RKO (cell line): ENCODE measurements at regions not wholly inside any gene's neighbourhood (a gene's known extent, or its start where the extent isn't known, plus 50 kb on each side); places are given as distances from the start of the nearest gene placed in this dataset.
"Not testable (repeated sequence)": the region's sequence is repeated elsewhere in the genome, so short reads cannot be mapped to it uniquely, and the experiment has no call there.

Experiments used
- DNase-seq: peaks from one replicate; pipeline ENCODE4 v3.0.0-alpha.2; 2016; ENCODE audit warnings: low spot score

DNA sequence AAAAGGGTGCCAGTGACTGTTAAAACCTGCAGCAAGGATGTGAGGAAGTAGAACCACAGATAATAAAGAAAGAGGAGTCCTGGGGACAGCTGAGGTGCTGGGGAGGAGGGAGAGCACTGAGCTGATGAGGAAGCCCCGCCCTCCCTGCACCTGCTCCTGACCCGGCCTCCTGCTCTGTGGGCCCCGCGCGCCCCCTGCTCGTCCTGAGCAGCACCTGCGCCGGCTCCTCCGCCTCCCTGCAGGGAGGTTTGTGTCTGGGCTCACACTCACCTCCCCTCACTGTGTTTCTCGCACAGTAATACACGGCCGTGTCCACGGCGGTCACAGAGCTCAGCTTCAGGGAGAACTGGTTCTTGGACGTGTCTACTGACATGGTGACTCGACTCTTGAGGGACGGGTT is 797.6 kb downstream of the TMEM121 start:
- DNase-seq, result not testable (repeated sequence)

DNA sequence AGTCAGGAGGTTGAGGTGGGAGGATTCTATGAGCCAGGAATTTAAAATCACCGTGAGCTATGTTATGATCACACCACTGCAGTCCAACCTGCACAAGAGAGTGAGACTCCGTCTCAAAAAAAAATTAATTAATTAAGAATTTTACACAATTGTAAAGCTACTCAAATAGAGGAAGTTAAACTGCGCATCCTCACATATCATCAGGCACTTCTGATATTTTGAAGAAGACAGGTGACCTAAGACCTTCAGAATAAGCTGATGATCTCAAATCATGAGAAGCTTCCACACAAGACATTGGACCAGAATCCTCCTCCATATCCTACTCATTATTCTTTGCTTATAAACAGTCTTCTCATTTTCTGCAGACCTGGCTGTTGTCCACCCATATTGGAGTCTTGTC is 800.9 kb downstream of the TMEM121 start:
- no peak for DNase-seq

DNA sequence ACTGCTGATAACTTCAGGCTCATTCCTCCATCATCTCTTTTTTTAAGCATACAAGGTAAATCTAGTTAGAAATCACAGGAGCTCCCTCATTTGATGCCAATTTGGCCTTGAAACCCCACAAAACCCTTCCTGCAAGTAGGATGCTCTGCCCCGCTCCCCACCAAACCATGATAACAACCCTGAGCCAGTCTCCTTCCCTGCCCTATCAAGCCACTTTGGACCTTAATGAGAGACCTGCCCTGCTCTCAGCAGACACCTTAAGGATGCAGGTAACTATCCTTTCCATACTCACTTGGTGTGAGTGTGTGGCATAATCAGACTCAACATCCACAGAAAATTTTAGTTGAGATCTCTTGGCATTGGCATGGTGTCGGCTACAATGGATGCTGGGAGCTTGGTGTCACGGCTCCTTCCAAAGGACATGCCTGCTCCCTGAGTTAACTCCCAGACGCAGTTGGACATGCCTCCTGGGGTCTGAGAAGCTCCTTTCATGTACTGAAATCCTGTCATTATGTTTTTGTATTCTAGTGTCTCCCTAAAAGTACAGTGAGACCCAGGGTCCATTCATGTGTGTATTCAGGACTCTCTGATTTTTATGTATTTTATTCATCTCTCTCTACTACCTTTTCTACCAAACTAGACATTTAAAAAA is 801.4 kb downstream of the TMEM121 start:
- DNase-seq, result not testable (repeated sequence)

DNA sequence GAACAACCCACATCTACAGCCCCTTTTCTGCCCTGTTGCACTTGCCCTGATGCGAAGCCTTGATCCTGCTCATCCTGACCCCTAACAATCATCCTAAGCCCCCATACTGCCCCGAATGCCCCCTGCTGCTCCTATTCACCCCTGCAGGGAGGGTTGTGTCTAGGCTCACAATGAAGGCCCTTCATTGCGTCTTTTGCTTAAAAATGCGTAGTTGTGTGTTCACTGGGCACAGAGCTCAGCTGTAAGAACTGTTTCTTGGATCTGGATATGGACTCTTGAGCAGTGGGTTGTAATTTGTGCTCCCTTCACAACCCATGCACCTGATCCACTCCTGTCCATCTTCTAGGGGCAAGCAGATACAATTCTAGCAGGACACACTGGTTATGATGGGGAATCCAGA is 802.9 kb downstream of the TMEM121 start:
- not testable (repeated sequence) for DNase-seq

DNA sequence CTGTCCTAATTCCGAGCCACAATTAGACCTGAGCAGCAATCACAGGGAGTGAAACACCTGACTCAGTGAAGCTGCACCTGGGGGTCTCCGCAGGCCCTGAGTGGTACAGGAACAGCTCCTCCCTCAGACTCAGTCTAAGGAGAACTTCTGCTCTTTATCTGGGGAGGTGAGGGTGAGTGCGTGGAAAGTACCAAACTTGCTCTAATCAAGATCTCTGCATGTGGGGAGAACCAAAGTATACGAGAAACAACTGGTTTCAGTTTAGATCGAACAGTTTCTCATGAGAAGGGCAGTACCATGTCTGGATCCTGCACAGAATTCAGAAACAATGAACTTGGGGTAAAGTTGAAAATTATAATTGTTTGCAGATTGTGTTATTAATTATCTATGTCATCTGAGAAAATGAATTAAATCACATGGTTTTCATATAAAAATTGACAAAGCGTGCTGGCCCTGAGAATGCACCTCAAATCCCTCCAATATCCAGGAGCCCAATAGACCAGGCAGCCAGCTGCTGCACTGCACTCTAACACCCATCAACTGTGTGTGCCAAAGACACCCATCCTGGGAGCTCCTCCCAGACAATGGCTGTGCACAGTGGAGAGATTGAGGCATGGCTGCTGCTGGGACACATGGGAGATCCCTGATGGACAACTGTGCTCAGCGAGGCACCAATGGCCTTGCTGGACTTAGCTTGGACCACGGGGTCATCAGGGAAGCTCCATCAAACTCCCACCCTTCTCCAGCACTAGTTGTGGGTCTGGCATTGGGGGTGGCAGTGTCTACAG is 803.8 kb downstream of the TMEM121 start:
- DNase-seq, result not testable (repeated sequence)

DNA sequence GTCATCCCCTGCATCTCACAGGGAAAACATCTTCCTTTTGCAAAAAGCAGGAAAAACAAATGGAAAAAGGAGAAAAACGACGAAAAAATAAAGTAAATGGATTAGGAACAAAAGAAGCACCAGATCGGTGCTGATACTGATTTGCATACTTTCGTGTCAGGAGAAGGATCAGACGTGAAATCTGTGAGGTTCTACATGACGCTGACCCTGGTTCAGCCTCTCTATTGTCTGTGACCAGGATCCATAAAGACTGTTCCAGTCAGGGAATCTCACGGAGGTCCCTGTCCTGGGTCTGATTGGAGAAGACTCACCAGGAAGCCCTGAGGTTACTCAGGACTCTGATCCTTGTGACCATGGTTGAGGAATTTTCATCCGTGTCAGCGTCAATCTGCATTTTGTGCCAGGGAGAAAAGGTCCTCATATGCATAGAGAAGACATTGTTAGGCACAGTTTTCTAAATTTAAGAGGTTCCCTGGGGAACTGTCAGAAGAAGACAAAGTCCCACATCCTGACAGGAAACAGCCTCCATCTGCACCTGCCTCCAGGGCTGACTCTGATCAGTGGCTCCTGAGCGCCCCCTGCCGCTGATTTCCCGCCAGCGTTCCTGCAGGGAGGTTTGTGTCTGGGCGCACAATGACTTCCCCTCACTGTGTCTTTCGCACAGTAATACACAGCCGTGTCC is 808.2 kb downstream of the TMEM121 start:
- DNase-seq, result not testable (repeated sequence)

DNA sequence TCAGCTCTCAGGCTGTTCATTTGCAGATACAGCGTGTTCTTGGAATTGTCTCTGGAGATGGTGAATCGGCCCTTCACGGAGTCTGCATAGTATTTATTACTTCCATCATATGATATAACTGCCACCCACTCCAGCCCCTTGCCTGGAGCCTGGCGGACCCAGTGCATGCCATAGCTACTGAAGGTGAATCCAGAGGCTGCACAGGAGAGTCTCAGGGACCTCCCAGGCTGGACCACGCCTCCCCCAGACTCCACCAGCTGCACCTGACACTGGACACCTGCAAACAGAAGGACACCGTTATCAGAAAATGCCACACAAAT is 808.7 kb downstream of the TMEM121 start:
- not testable (repeated sequence) for DNase-seq

DNA sequence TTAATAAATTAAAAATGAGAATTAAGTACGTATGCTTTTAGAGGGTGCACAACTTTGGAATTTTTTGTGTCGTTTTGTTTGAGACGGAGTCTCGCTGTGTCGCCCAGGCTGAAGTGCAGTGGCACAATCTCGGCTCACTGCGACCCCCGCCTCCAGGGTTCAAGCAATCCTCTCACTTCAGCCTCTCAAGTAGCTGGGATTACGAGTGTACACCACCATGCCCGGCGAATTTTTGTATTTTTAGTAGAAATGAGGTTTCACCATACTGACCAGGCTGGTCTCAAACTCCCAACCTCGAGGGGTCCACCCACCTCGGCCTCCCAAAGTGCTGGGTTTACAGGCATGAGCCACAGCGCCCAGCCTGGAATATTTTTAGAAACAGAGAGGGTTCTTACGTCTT is 812.4 kb downstream of the TMEM121 start:
- not testable (repeated sequence) for DNase-seq

DNA sequence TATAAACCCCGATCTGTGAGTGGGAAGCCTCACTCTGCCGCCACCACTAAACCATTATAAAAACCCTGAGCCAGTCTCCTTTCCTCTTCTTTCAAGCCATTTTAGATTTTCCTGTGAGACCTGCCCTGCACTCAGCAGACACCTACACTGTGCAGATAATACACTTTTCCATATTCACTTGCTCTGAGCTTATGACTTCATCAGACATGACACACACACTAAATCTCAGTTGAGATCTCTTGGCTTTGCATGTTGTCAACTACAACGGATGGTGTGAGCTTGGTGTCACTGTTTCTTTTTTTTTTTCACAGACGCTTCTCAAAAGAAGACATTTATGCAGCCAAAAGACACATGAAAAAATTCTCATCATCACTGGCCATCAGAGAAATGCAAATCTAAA is 814.3 kb downstream of the TMEM121 start:
- DNase-seq, result not testable (repeated sequence)

DNA sequence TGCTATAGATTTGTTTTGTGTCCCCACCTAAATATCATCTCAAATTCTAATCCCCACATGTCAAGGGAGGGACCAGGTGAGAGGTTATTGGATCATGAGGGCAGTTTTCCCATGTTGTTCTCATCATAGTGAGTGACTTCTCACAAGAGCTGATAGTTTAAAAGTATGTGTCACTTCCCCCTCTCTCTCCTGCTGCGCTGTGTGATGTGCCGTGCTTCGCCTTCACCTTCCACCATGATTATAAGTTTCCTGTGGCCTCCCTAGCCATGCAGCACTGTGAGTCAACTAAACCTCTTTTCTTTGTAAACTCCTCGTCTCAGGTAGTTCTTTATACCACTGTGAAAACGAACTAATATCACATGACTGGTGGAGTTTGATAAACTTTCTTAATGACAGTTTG is 814.8 kb downstream of the TMEM121 start:
- not testable (repeated sequence) for DNase-seq

DNA sequence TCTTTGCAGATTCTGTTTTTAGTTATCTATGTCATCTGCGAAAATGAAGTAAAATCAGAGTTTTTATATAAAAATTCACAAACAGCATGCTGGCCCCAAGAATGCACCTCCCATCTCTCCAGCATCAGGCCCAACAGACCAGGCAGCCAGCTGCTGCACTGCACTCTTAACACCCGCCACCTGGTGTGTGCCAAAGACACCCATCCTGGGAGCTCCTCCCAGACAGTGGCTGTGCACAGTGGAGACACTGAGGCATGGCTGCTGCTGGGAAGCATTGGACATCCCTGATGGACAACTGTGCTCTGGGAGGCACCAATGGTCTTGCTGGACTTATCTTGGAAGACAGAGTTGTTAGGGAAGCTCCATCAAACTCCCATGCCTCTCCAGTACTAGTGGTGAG is 817.2 kb downstream of the TMEM121 start:
- no peak for DNase-seq

DNA sequence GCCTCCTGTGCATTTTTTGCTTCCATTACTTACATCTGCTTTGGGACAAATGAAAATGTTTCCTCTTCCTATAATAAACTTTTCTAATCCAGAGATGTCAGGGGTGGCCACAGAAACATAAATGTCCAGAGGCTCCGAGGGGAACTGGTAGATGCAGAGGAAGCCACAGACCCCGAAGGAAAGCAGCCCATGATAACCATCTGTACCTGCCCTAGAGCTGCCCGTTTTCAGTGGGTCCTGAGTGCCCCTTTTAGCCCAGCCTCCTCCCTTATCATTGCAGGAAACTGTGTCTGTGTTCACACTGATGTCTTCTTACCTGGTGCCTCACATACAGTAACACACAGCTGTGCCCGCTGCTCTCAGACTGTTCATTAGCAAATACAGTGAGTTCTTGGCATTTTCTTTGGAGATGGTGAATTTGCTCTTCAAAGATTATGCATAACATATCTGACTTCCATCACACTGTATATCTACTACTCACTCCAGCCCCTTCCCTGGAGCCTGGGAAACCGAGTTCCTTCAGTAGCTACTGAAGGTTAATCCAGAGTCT is 817.8 kb downstream of the TMEM121 start:
- not testable (repeated sequence) for DNase-seq

DNA sequence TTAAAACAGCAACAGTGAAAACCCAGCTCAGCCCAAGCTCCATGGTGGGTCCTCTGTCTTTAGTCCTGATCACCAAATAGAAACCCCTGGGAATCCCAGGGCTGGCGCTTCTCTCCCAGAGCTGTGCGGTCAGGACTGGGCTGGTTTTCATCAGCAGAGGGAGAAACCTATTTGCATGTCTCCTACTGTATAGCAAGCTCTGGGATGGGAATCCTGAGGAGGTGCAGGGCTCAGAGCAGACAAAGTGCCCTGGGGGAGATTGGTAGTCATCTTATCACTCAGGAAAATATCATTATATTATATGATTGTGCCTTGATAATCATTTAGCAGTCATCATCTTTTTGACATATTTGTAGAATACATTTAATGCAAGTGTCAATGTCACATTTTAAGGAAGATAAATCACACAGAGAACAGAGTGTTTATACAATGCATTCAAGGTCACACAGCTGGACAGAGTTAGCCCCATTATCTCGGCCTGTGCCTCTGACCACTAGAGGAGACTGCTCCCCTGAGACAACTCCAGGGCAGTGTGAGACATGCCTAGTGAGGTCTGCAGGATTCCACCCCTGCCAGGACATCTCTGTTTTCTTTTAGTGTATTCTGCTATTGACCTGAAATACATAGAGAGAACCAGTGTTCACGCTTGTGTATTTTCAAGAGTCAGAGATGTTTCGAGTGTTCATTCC is 818.6 kb downstream of the TMEM121 start:
- not testable (repeated sequence) for DNase-seq

DNA sequence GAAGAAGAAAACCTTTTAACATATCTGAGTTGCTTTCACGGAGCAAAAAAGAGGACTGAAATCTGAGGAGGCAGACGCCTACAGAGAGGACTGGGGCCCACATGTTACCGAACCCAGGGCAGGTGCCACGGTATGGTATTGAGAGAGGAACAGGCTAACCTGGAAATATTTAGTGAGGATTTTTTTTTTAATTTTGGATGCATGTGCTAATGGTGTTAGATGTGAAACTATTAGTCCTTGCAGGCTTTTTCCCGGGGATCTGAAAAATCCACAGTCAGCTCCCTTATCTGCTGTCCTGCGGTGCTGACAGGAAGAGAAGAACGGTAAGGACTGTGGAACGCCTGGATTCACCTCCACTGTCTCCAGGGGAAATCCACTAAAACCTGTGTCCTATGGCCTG is 819.7 kb downstream of the TMEM121 start:
- DNase-seq, result no peak

DNA sequence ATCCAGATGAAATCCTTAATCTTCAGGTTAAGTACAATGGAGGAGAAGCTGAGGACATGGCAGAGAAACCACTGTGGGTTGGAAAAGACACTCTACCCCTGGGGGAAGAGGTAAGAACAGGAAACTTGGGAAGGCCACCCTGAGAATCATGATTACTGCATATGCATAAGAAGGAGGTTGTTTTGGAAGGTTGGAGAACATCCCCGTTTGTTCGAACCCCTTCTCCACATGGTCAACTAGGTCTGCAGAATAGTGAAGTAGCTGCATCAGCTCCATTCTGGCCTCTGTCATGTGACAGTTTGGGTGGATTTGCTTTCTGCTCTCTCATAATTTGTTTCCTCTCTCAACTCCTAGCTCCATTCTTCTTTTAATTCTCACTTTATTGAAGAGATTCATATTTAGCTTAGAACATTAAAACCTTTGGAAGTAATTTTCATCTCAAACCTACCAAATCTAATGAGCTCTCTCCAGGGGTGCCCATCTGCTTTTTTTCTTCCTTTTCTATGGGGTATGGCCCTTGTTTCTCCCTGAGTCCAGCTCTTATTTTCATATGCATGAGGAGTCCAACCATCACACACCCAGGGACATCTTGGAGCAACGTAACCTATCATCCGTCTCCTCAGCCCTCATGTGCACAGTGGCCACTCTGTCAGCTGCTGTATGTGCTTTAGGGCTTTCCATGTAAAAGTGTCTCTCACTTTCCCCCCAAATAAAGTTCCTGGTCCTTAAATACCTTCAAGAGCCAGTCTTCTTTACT is 820.3 kb downstream of the TMEM121 start:
- no peak for DNase-seq

DNA sequence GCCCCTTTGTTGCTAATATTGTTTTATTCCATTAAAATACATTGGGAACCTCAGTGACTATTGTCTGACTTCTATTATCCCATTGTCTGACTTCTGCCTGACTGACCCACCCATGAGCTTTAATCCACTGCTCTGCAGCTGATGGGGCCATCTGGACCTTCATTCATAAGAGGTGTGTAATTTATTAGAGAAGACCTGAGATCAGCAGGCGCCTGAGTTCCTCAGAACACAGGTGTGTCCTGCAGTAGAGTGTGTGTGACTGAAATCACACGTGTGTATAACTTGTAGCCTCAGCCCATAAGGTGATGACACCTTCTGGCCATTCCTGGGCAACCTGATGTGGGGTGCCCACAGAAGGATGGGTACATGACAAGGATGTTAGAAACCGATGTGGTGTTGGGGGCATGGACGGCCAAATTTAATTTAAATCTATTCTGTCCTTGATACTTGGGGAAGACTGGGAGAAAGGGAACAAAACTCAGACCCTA is 821.0 kb downstream of the TMEM121 start:
- DNase-seq, result no peak

DNA sequence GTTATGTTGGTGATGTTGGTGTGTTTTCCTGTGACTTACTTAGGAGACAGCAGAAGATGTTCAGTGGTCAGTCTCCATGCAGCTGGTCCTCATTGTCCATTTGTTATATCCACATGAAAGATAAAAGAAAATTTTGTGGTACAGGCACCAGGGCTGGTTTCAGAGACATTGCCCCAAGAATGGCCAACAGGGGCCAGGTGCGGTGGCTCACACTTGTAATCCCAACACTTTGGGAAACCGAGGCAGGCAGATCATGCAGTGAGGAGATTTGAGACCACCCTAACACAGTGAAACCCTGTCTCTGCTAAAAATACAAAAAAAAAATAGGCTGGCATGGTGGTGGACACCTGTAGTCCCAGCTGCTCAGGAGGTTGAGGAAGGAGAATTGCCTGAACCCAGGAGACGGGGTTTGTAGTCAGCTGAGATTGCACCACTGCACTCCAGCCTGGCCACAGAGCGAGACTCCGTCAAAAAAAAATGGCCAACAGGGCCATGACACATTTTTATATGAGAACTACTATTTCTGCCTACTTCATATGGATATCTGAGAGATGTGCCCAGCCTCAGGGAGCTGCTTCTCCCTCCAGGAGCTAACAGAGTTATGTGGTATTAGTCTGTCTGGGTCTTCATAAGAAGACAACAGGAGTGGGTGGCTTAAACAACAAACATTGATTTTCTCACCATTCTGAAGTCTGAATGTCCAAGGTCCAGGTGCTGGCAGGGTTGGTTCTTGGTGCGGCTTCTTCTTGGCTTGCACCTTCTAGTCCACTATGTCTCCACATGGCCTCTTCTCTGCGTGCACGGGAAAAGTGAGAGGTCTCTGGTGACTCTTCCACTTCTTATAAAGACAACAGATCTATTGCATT is 821.7 kb downstream of the TMEM121 start:
- no peak for DNase-seq

DNA sequence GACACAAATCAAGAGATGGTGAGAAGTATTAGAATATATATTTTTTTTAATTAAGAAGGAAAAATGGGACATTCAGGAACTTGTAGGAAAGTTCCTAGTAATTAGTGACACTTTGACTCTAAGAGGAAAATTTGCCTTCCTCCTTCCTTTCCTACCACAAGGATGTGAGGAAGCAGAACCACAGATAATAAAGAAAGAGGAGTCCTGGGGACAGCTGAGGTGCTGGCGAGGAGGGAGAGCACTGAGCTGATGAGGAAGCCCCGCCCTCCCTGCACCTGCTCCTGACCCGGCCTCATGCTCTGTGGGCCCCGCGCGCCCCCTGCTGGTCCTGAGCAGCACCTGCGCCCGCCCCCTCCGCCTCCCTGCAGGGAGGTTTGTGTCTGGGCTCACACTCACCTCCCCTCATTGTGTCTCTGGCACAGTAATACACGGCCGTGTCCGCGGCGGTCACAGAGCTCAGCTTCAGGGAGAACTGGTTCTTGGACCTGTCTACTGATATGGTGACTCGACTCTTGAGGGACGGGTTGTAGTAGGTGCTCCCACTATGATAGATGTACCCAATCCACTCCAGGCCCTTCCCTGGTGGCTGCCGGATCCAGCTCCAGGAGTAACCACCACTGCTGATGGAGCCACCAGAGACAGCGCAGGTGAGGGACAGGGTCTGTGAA is 822.6 kb downstream of the TMEM121 start:
- not testable (repeated sequence) for DNase-seq

DNA sequence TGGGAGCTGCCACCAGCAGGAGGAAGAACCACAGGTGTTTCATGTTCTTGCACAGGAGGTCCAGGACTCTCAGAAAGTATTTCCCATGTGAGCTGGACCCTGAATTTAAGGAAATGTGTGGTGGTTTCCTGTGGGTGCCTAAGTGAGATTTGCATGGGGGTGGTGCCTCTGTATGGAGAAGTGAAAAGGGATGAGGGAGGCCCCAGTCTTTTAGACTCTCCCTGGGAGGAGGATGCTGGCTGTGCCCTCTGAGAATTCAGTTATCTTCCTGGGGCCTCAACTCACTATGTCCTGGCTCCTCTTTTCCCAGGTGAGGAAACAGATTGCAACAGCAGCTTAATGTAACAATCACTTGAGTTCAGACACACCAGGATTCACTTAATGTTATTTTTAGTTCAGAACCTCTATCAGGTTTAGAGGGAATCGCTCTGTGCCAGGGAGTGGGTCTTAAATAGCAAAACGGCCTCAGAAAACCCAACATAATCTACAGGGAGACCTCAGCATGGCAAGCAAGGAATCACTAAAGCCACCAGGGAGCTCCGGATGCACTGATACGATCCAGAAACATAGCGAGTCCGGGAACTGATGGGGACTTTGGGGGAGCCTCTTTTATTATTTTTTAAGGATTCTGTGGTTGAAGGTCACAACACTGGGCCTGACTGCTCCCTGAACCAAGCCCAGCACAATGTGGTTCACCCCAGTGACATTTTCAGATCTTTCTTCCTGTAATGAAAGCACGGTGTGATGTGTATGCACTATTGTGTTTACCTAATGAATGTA is 823.5 kb downstream of the TMEM121 start:
- DNase-seq, result not testable (repeated sequence)
